ACC112 (cell line): ENCODE measurements at regions not wholly inside any gene's neighbourhood (a gene's known extent, or its start where the extent isn't known, plus 50 kb on each side); places are given as distances from the start of the nearest gene placed in this dataset.

Experiments used
- H2AFZ ChIP-seq: fragments of 200-600 bp; sonication (generic); one replicate; pipeline ENCODE4 v1.6.0; 2017; ENCODE audit warnings: antibody characterized with exemption, low read length; ENCODE audit not compliant: unreplicated experiment
- H3K27ac ChIP-seq: fragments of 200-600 bp; sonication (generic); 2 replicates; pipeline ENCODE4 v1.5.1; 2014; ENCODE audit warnings: low read depth, mild to moderate bottlenecking, antibody characterized with exemption, low read length, moderate library complexity
- H3K27me3 ChIP-seq: fragments of 200-600 bp; sonication (generic); 2 replicates; pipeline ENCODE4 v1.6.1; 2014; ENCODE audit warnings: mild to moderate bottlenecking, antibody characterized with exemption, low read length, moderate library complexity, mixed read lengths; ENCODE audit not compliant: insufficient read depth
- H3K36me3 ChIP-seq: fragments of 200-600 bp; sonication (generic); 2 replicates; pipeline ENCODE4 v1.6.1; 2016; ENCODE audit warnings: mild to moderate bottlenecking, antibody characterized with exemption, low read length, moderate library complexity, mixed read lengths; ENCODE audit not compliant: insufficient read depth
- H3K4me1 ChIP-seq: fragments of 200-600 bp; sonication (generic); one replicate; pipeline ENCODE4 v1.6.1; 2016; ENCODE audit warnings: low read length, mixed read lengths; ENCODE audit not compliant: insufficient read depth, unreplicated experiment, control insufficient read depth
- H3K4me3 ChIP-seq: fragments of 200-600 bp; sonication (generic); 2 replicates; pipeline ENCODE4 v1.5.1; 2014; ENCODE audit warnings: mild to moderate bottlenecking, low read depth, low read length
- H3K79me2 ChIP-seq: fragments of 200-600 bp; sonication (generic); one replicate; pipeline ENCODE4 v1.6.0; 2016; ENCODE audit warnings: low read length; ENCODE audit not compliant: control insufficient read depth, unreplicated experiment, insufficient read depth

GRCh38 chr19:28037186-28037585 lies 1175.8 kb downstream of the UQCRFS1 start:
- Histone ChIP-seq H3K4me1 (no peaks in the 10 kb centered on the region), H3K36me3 (no peaks in the 10 kb centered on the region), H2AFZ (no peak overlapping the region), H3K4me3 (no peak overlapping the region), H3K27ac (no peak overlapping the region), H3K79me2 (no peaks in the 10 kb centered on the region), H3K27me3 (no peaks in the 10 kb centered on the region)

GRCh38 chr19:28036486-28036885 lies 1176.5 kb downstream of the UQCRFS1 start:
- Histone ChIP-seq H3K36me3 (no peaks in the 10 kb centered on the region), H3K27me3 (no peaks in the 10 kb centered on the region), H2AFZ (no peak overlapping the region), H3K4me3 (no peak overlapping the region), H3K79me2 (no peaks in the 10 kb centered on the region), H3K4me1 (no peaks in the 10 kb centered on the region), H3K27ac (no peak overlapping the region)

- Histone ChIP-seq H3K27me3 (no peaks in the 10 kb centered on the region), H3K4me1 (no peaks in the 10 kb centered on the region), H2AFZ (no peak overlapping the region), H3K27ac (no peak overlapping the region), H3K4me3 (no peak overlapping the region), H3K36me3 (no peaks in the 10 kb centered on the region), H3K79me2 (no peaks in the 10 kb centered on the region)
Measured at GRCh38 chr19:28034936-28035335, 1178.0 kb downstream of the UQCRFS1 start.

DNA sequence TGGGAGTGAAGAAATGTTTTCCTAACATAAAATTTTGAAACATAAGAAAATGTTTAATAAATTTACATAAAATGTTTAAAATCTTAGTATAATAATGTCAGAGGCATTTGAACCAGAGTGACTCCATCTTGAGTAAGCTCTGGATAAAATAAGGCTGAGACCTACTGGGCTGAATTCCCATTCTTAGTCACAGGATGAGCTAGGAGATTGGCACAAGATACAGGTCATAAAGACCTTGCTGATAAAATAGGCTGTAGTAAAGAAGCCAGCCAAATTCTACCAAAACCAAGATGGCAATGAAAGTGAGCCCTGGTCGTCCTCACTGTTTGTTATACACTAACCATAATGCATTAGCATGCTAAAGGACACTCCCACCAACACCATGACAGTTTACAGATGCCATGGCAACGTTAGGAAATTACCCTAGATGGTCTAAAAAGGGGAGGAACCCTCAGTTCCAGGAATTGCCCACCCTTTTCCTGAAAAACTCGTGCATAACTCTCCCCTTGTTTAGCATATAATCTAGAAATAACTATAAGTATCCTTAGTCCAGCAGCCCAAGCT lies 1184.0 kb downstream of the UQCRFS1 start:
- Histone ChIP-seq H2AFZ (no peak overlapping the region), H3K27me3 (no peaks in the 10 kb centered on the region)

DNA sequence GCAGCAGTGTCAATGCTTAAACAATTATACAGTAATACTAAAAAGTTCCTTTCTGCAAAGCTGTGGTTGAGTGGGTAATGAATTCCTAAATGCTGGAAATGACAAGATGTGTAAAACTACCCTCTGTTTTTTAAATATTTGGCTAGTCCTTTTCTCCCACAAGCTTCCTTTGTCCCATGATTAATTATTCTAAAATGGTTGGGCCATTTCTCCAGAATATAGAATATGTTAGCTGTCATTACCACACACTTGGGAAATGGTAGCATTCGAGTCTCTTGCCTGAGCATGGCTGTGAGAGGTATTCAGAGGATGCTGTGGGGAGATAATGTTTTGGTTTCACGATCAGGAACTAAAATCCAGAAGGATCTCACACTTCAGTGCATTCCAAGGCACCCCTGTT lies 1185.8 kb downstream of the UQCRFS1 start:
- no peak overlapping the region for H3K27ac ChIP-seq
- no peak overlapping the region for H3K4me3 ChIP-seq
- no peaks in the 10 kb centered on the region for H3K4me1 ChIP-seq
- no peaks in the 10 kb centered on the region for H3K36me3 ChIP-seq
- no peaks in the 10 kb centered on the region for H3K79me2 ChIP-seq
- no peaks in the 10 kb centered on the region for H3K27me3 ChIP-seq
- H2AFZ ChIP-seq = no peak overlapping the region

More for the DNA sequence above, 1184.0 kb downstream of the UQCRFS1 start:
- Histone ChIP-seq H3K4me3 (no peak overlapping the region), H3K79me2 (no peaks in the 10 kb centered on the region), H3K27ac (no peak overlapping the region), H3K4me1 (no peaks in the 10 kb centered on the region), H3K36me3 (no peaks in the 10 kb centered on the region)

GRCh38 chr19:28026636-28027035 lies 1186.3 kb downstream of the UQCRFS1 start:
- H3K4me1 ChIP-seq = no peaks in the 10 kb centered on the region
- no peaks in the 10 kb centered on the region for H3K27me3 ChIP-seq
- no peaks in the 10 kb centered on the region for H3K36me3 ChIP-seq
- no peak overlapping the region for H2AFZ ChIP-seq
- H3K4me3 ChIP-seq = no peak overlapping the region
- no peak overlapping the region for H3K27ac ChIP-seq
- no peaks in the 10 kb centered on the region for H3K79me2 ChIP-seq

GRCh38 chr19:28024920-28025319 lies 1188.0 kb downstream of the UQCRFS1 start:
- Histone ChIP-seq H3K27me3 (no peaks in the 10 kb centered on the region), H3K4me3 (no peak overlapping the region), H3K4me1 (no peaks in the 10 kb centered on the region), H3K79me2 (no peaks in the 10 kb centered on the region), H2AFZ (no peak overlapping the region), H3K36me3 (no peaks in the 10 kb centered on the region), H3K27ac (no peak overlapping the region)

- Histone ChIP-seq H3K27ac (no peak overlapping the region), H2AFZ (no peak overlapping the region), H3K36me3 (no peaks in the 10 kb centered on the region), H3K27me3 (no peaks in the 10 kb centered on the region), H3K4me1 (no peaks in the 10 kb centered on the region), H3K4me3 (no peak overlapping the region), H3K79me2 (no peaks in the 10 kb centered on the region)
Measured at GRCh38 chr19:28023064-28023463, 1189.9 kb downstream of the UQCRFS1 start.

DNA sequence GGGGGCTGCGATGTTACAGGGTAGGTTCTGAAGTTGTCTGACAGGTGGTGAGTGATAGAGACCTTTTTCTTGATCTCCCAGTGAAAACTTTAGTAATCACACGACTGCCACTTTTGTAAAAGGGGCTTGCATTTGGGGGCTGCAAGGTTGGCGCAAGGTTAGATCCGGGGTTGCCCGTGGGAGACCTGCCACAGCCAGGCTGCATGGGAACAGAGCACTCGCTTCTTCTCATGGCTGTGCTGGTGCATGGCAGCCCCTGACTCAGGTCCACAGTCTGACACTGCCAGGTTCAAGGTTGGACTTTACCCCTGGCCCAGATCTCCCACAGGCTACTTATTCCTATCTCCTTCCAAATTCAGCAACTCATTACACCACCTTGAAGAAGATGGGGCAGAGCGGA lies 1190.4 kb downstream of the UQCRFS1 start:
- H3K79me2 ChIP-seq = no peaks in the 10 kb centered on the region
- H3K4me3 ChIP-seq = no peak overlapping the region
- no peak overlapping the region for H3K27ac ChIP-seq
- no peaks in the 10 kb centered on the region for H3K36me3 ChIP-seq
- H3K4me1 ChIP-seq = no peaks in the 10 kb centered on the region
- no peak overlapping the region for H2AFZ ChIP-seq
- H3K27me3 ChIP-seq = no peaks in the 10 kb centered on the region

GRCh38 chr19:28021259-28022185 lies 1191.4 kb downstream of the UQCRFS1 start:
- no peak overlapping the region for H2AFZ ChIP-seq
- no peak overlapping the region for H3K27ac ChIP-seq
- no peaks in the 10 kb centered on the region for H3K4me1 ChIP-seq
- H3K4me3 ChIP-seq = no peak overlapping the region
- no peaks in the 10 kb centered on the region for H3K79me2 ChIP-seq
- H3K36me3 ChIP-seq = no peaks in the 10 kb centered on the region
- H3K27me3 ChIP-seq = no peaks in the 10 kb centered on the region
